Activated CD4-positive, alpha-beta T cell treated with anti-CD3 and anti-CD28 coated beads, Interleukin-2, amount 50 U/mL, for 1 hour (primary cell): ENCODE measurements at regions not wholly inside any gene's neighbourhood (a gene's known extent, or its start where the extent isn't known, plus 50 kb on each side); places are given as distances from the start of the nearest gene placed in this dataset.

Experiments
- DNase-seq: peaks from one replicate; pipeline ENCODE4 v3.0.0-alpha.2; 2020

GRCh38 chr3:102163039-102163817 is 271.6 kb upstream of the ZPLD1 start:
- DNase-seq, result no peak

- DNase-seq, result no peak
These were observed 271.0 kb upstream of the ZPLD1 start for GRCh38 chr3:102163818-102164154.

DNA sequence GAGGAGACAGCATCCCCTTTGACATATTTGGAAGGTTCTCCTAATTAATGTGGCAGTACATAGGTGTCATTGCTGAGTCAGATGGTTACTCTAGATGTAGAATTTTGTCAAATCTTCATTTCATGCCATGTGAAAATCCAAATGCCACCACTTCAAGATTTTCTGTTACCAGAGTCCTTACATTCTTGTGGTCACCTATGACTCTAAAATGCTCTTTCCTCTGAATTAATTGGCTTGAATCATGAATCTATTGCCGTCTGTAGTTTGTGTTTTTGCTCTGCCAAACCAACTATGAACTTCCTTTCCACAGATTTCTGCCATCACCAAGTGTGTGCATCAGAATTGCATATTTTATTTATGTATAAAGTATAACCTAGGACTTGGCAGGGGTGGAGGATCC is 269.4 kb upstream of the ZPLD1 start:
- no peak for DNase-seq

- no peak for DNase-seq
These were observed 264.8 kb upstream of the ZPLD1 start for GRCh38 chr3:102169915-102170479.

DNA sequence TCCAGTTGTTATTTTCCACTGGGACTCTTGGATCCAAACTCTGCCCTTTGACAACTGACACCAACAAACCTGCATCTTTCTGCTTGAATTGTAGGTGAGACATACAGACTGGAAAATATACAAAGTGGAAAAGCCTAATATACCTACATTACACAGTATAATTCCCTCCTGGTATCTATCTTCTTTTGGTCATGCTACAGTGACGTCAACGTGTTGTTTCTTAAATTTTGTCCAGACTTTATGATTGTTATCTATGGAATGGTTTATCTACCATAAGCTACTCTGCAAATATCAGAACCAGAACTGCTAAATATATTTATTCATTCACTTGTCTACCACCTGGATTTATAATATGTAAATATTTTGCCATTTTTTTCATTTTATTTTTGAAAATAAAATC is 264.3 kb upstream of the ZPLD1 start:
- DNase-seq, result no peak

- no peak for DNase-seq
These were observed 260.5 kb upstream of the ZPLD1 start for GRCh38 chr3:102174312-102174712.

DNA sequence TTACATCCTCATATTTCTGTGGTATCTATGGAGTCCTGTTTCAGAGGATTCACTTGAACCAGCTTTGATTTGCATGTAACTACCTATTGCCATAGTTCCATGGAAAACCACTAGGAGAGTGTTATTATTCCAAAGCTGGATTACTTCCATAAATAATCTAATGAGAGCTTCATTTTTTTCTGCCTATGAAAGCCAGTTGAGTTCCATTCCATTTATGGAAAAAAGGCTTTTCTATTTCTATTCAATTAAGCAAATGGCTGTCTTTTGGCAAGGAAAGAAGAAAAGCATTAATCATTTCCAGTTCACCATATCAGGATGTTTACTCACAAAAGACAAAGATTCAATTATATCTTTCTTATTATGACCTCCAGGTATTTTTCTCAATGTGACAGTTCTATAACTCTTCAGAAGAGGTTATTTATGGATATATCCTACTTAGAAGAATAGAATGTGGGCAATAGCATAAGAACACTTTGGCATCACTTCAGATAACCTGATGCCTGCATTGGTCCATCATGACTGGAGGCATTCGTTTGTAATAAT is 259.9 kb upstream of the ZPLD1 start:
- DNase-seq, result no peak

DNA sequence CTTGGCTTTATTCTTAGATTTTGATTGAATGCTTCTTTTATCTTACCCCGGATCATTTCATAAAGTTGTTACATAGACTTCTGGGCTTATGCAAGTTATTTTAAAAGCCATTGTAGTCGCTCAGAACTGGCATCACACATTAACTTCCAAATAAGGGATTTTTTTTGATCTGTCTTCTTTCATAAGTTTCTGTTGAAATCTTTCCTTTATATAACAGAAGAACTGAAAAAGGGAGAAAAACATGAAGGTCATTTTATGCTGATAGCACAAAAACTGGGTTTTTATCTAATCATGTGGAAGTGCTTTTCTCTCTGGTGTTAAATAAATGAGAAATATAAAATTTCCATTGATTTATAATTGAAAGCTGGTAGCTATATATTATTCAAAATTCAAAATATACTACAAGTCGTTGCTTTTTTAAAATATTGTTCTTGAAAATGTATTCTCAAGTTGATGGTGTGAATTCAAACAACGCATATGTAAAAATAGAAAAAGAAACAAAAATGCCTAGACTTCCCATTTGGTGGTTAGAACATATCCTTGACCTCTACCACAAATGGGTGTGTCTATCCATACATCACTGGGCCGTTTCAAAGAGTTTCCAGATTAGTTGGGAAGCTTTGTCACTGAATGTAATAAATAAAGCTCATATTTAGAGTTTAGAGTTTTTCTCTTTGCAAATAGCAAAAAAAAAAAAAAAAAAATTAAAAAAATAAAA is 258.3 kb upstream of the ZPLD1 start:
- no peak for DNase-seq

GRCh38 chr3:102177075-102177755 is 257.6 kb upstream of the ZPLD1 start:
- no peak for DNase-seq

GRCh38 chr3:102178817-102179216 is 256.0 kb upstream of the ZPLD1 start:
- no peak for DNase-seq

GRCh38 chr3:102179326-102180177 is 255.3 kb upstream of the ZPLD1 start:
- DNase-seq, result no peak

DNA sequence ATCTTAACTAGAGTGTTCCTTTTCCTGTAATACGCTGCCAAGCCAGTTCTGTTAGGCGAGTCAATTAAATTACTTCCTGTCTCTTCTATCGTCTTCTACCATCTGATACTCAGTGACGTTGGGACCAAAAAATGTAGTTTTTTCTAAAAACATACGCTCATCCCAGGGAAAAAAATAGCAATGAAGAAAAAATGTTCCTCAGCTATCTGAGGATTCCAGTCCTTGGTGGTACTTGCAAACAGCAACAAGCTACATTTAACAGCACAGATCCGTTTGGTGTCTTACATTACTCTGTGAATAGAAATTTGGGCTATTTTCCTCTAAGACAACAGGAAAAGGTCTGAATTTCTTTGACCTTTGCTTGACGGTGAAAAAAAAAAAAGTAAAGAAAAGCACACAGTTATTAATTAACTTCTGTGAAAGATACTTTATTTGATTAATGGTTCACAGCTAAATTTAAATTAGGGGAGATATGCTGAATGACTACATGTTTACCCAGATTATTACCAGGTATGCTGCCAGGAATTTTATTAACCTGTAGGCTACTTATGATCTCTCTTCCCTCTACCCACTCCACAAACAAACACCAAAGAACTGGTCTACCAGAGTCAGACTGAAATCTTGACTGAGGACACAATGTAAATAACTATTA is 254.4 kb upstream of the ZPLD1 start:
- DNase-seq, result no peak

GRCh38 chr3:102181175-102181920 is 253.5 kb upstream of the ZPLD1 start:
- DNase-seq, result no peak

DNA sequence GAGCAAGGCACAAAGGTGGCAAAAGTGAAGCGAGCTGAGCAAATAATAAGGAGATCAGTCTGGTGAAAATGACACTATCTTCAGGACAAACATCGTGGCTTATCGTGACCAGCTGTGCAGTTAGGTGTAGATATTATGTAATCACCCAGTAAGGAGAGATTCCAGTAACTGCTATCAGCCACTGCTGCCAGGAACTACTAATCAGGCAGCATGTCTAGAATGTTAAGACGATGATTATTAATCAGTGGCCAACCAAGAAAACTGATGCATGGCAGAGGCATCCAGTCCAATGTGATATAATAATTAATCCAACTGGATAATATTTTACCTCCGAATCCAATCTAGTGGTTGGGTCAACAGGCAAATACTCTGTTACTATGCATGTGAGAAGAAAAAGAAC is 252.7 kb upstream of the ZPLD1 start:
- no peak for DNase-seq

- no peak for DNase-seq
These were observed 251.6 kb upstream of the ZPLD1 start for GRCh38 chr3:102183186-102183585.

- no peak for DNase-seq
These were observed 251.2 kb upstream of the ZPLD1 start for GRCh38 chr3:102183623-102184022.

DNA sequence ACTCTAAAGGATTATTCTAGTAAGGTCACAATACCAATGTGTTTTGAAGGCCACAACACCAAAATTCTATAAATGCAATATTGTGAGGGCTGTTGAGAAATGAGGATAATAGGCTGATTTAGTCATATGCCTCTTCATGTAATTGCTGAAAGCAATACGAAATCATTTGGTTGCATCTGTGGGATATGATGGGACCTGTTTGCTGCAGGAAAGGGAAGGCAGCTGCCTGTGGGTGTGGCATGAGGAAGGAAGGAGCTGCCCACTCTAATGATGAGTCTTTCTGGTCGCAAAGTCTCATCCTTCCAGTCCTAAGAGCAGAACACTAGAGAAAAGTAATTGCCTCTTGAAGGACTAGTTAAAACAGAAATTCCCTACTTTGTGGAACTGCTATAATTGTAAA is 245.3 kb upstream of the ZPLD1 start:
- DNase-seq, result no peak

- no peak for DNase-seq
These were observed 244.7 kb upstream of the ZPLD1 start for GRCh38 chr3:102189956-102190723.

GRCh38 chr3:102192575-102192974 is 242.2 kb upstream of the ZPLD1 start:
- no peak for DNase-seq

GRCh38 chr3:102193255-102193654 is 241.6 kb upstream of the ZPLD1 start:
- no peak for DNase-seq
